Ovary (tissue), 7 donors: ENCODE measurements at regions not wholly inside any gene's neighbourhood (a gene's known extent, or its start where the extent isn't known, plus 50 kb on each side); places are given as distances from the start of the nearest gene placed in this dataset.

Experiments
- DNase-seq, 5 donors: peaks; one replicate each; pipeline ENCODE4 v3.0.0-alpha.2; 2019 to 2020
- H3K27ac ChIP-seq, 2 donors: fragments of 200-600 bp; one replicate each; pipeline versions ENCODE4 v1.5.1 to v1.8.0; 2019 to 2022
- H3K27me3 ChIP-seq: fragments of 200-600 bp; one replicate; pipeline ENCODE4 v1.8.0; 2022
- H3K36me3 ChIP-seq: fragments of 200-600 bp; sonication (generic); one replicate; pipeline ENCODE4 v1.5.1; 2019
- H3K4me1 ChIP-seq: one replicate; pipeline ENCODE4 v1.8.1; 2013; ENCODE audit warnings: mild to moderate bottlenecking, moderate library complexity; ENCODE audit not compliant: insufficient read depth
- H3K4me3 ChIP-seq: fragments of 200-600 bp; sonication (generic); one replicate; pipeline ENCODE4 v1.5.1; 2017
- H3K9me3 ChIP-seq, 2 donors: fragments of 200-600 bp in 1 of 2; sonication (generic) in 1 of 2; one replicate each; pipeline versions ENCODE4 v1.5.1 to v1.8.1; 2013 to 2019; ENCODE audit warnings: mild to moderate bottlenecking in 1 of 2, moderate library complexity in 1 of 2
- EP300 ChIP-seq: sonication (generic); formaldehyde crosslinking; IDR thresholded peaks from one replicate; pipeline ENCODE4 v1.6.1; 2017; ENCODE audit warnings: antibody characterized with exemption
- POLR2A ChIP-seq: fragments of 450-650 bp; IDR thresholded peaks from one replicate; pipeline ENCODE4 v1.6.1; 2017; ENCODE audit warnings: antibody characterized with exemption, mild to moderate bottlenecking, moderate library complexity
- WGBS, 3 donors: extraction: QIAGEN DNeasy Blood & Tissue Kit in 1 of 3; methylation state at CpG; one replicate each; pipeline versions ENCODE4 v1.1.5 to v1.1.7; 2013 to 2017; 5-methylcytosine and 5-hydroxymethylcytosine counted together
- intact Hi-C, 4 donors: fragments of 100-400 bp; cut with DNase I; formaldehyde crosslinking; loops; one replicate each; pipeline versions ENCODE4 v1.11.0 to v1.15.1; 2022 to 2023
- TF ChIP-seq, protein P1 (sequence below), 3 donors: fragments of 450-650 bp in 2 of 3; fragments of 200-600 bp in 1 of 3; IDR thresholded peaks; one replicate each; pipeline versions ENCODE4 v1.5.1 to v1.8.0; 2016 to 2022; ENCODE audit warnings: antibody characterized with exemption in 3 of 3, mild to moderate bottlenecking in 1 of 3
- donor health status: DM: no; HTN: no; CAD: no; lungs with moderate emphysema.
- donor health status: DM: no; HTN: no; CAD: no.
- donor health status: Bipolar disorder and iron deficiency.
- donor health status: DM: no; HTN: no; CAD: no.
- donor health status: DM: yes; HTN: yes; CAD: no.

DNA sequence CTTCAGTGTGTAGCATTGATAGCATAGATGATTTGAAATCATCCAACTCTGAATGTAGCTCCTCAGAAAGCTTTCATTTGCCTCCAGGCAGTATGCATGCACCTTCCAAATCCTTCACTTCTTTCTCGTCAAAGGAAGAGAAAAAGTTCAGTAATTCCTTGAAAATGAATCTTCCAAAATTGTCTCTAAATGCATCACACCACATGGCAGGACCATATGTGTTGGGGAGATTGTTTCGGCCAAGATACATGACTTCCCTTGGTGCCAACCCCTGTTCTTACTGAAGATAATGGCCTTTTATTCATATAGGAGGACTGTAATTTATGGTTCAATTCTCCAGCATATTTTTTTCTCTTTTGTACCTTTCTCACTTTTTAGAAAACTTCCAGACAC is 315.6 kb upstream of the SPRY2 start:
- H3K27me3 ChIP-seq: no peaks in the 10 kb centered on the region
- no peak for DNase-seq
- intact Hi-C loops: loop anchor here in 1 of 4 donors (10.0 kb wide), 1 partner anchor 1368 kb away; no protein-coding TSS in a partner anchor
- no peak overlapping the region for H3K4me3 ChIP-seq
- H3K27ac ChIP-seq: no peak overlapping the region
- TF ChIP-seq, protein P1, sequence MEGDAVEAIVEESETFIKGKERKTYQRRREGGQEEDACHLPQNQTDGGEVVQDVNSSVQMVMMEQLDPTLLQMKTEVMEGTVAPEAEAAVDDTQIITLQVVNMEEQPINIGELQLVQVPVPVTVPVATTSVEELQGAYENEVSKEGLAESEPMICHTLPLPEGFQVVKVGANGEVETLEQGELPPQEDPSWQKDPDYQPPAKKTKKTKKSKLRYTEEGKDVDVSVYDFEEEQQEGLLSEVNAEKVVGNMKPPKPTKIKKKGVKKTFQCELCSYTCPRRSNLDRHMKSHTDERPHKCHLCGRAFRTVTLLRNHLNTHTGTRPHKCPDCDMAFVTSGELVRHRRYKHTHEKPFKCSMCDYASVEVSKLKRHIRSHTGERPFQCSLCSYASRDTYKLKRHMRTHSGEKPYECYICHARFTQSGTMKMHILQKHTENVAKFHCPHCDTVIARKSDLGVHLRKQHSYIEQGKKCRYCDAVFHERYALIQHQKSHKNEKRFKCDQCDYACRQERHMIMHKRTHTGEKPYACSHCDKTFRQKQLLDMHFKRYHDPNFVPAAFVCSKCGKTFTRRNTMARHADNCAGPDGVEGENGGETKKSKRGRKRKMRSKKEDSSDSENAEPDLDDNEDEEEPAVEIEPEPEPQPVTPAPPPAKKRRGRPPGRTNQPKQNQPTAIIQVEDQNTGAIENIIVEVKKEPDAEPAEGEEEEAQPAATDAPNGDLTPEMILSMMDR (IDR thresholded peaks at IDR 0.05): no peak
- TF ChIP-seq EP300 (no peak), POLR2A (no peak)
- 88 to 95% (median 92%) methylated on average over 2 of the region's 2 CpGs for WGBS, 3 donors
- H3K4me1 ChIP-seq: no peaks in the 10 kb centered on the region
- no peaks in the 10 kb centered on the region for H3K36me3 ChIP-seq
- no peaks in the 10 kb centered on the region for H3K9me3 ChIP-seq

DNA sequence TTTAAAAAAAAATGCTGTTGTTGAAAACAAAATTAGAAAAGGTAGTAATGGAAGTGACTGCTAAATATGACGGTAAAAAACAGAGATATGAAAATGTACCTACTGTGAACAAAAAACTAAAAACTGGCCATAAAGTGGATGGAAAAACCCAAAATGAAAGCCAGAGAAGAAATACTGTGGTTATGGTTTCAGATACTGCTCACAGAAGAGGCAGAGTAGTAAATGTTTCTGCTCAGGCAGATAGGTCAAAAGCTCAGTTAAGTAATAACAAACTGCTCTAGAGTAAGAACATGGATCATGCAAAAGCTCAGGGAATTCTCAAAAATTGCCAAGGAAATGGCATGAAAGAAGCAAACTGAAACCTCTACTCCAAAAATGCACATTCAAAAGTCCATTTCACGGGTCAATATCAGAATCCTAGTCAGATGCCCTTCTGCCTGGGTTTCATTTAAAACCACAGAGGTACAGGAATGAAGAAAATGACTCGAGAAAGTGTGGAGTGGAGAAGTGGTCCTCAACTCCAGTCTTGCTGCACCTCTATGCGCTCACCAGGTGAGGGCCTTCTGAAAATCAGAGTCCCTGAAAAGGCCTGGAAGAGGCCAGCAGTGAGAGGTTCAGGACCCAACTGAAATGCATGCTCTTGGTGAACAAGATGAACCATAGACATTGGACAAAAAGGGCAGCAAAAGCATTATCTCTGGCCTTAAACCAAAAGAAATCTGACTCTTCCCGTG is 315.0 kb upstream of the SPRY2 start:
- Histone ChIP-seq H3K4me3 (no peak overlapping the region), H3K36me3 (no peaks in the 10 kb centered on the region), H3K4me1 (no peaks in the 10 kb centered on the region), H3K27me3 (no peaks in the 10 kb centered on the region), H3K9me3 (no peaks in the 10 kb centered on the region), H3K27ac (no peak overlapping the region)
- no peak for DNase-seq
- intact Hi-C loops: loop anchor here in 1 of 4 donors (10.0 kb wide), 1 partner anchor 1369 kb away; no protein-coding TSS in a partner anchor
- WGBS, 3 donors: 84 to 90% (median 86%) methylated on average over 5 of the region's 5 CpGs
- TF ChIP-seq POLR2A (no peak), EP300 (no peak)
- TF ChIP-seq, protein P1 (IDR thresholded peaks at IDR 0.05): no peak

DNA sequence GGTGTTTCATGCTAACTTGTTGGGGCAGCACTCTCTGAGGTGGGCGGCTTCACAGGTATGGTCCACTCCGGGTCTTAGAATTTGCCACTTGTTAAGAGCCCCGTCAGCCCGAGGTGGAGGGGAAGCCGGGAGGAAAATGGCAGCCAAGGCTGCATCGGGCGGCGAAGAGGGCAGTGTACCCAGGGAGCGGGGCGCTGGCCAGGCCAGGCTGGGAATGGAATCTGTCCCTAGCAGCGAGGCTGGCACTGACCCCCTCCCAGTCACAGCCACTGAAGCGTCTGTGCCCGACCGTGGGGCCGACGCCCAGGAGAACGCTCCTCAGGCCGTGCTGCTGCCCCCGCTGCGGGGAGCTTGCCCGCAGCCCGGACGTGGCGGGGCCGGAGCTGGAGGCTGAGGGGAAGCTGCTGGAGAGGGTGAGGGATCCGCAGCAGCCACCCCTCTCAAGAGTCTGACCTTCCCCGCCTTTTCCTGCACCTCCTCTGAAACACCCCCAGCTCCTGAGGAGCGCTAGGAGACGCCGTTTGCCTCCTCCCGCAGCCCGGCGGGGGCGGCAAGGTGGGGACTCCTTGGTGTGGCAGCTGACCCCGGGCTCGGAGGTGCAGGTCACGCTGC is 313.8 kb upstream of the SPRY2 start:
- Histone ChIP-seq H3K9me3 (no peaks in the 10 kb centered on the region), H3K4me1 (no peaks in the 10 kb centered on the region), H3K27me3 (no peaks in the 10 kb centered on the region), H3K4me3 (no peak overlapping the region), H3K36me3 (no peaks in the 10 kb centered on the region), H3K27ac (no peak overlapping the region)
- WGBS, 3 donors: 52 to 69% (median 62%) methylated on average over 37 of the region's 37 CpGs
- intact Hi-C loops: loop anchor here in 1 of 4 donors (10.0 kb wide), 1 partner anchor 1370 kb away; no protein-coding TSS in a partner anchor
- no peak for TF ChIP-seq EP300
- no peak for TF ChIP-seq POLR2A
- TF ChIP-seq, protein P1 (IDR thresholded peaks at IDR 0.05): no peak
- DNase-seq: no peak

DNA sequence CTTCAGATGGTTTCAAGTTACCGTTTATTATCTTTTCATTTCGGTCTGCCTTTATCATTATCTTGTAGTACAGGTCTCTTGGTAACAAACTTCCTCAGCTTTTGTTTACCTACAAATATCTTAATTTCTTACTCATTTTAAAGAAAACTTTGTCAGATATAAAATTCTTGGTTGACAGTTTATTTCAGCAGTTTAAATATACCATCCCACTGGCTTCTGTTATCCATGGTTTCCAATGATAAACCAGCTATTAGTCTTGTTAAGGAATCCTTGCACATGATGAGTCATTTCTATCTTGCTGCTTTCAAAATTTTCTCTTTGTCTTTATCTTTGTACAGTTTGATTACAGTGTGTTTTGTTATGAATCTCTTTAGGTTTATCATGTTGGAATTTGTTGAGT is 308.3 kb upstream of the SPRY2 start:
- 91 to 93% (median 93%) methylated on average over 2 of the region's 2 CpGs for WGBS, 3 donors
- DNase-seq: no peak

DNA sequence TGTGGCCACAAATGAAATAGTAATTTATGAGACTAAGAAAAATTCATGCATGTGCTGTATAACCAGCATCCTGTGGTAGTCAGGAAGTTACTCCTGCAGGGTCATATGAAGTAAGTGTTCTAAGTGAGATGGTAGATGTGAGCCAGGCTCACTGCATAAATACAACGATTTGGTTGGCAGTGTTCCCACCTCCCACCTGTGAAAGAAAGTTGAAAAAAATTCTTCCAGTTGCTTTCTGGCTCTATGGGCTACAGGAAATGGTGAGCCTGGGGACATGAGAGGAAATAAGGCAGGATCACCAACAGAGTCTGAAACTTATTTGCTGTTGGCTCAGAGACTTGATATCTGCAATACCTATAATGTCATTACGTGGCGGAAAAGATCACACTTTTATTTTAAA is 301.7 kb upstream of the SPRY2 start:
- WGBS, 3 donors: 58 to 61% (median 58%) methylated on average over 3 of the region's 3 CpGs
- DNase-seq: no peak
- Histone ChIP-seq H3K27me3 (no peaks in the 10 kb centered on the region), H3K9me3 (no peaks in the 10 kb centered on the region), H3K4me3 (no peak overlapping the region), H3K27ac (no peak overlapping the region), H3K4me1 (no peaks in the 10 kb centered on the region), H3K36me3 (no peaks in the 10 kb centered on the region)
- intact Hi-C loops: no loop called here
- TF ChIP-seq POLR2A (no peak), EP300 (no peak)
- TF ChIP-seq, protein P1 (IDR thresholded peaks at IDR 0.05): no peak

More for the DNA sequence above, 308.3 kb upstream of the SPRY2 start:
- TF ChIP-seq EP300: no peak
- H3K36me3 ChIP-seq: no peaks in the 10 kb centered on the region
- no peaks in the 10 kb centered on the region for H3K9me3 ChIP-seq
- no peak overlapping the region for H3K27ac ChIP-seq
- H3K4me3 ChIP-seq: no peak overlapping the region
- no peaks in the 10 kb centered on the region for H3K27me3 ChIP-seq
- no peaks in the 10 kb centered on the region for H3K4me1 ChIP-seq
- intact Hi-C loops: no loop called here
